Thymus (tissue), 11 donors: ENCODE measurements at regions not wholly inside any gene's neighbourhood (a gene's known extent, or its start where the extent isn't known, plus 50 kb on each side); places are given as distances from the start of the nearest gene placed in this dataset.

Experiments used
- DNase-seq, 9 donors: peaks; one replicate each; pipeline ENCODE4 v3.0.0-alpha.2; 2013; ENCODE audit warnings: low spot score in 9 of 9, low read depth in 6 of 9, missing footprints in 1 of 9
- H3K27ac ChIP-seq, 2 donors: one replicate each; pipeline ENCODE4 v1.5.1; 2013; ENCODE audit warnings: control low read depth in 1 of 2, low read depth in 1 of 2, low read length in 1 of 2, mild to moderate bottlenecking in 1 of 2, moderate library complexity in 1 of 2
- H3K27me3 ChIP-seq, 2 donors: one replicate each; pipeline ENCODE4 v1.5.1; 2013; ENCODE audit warnings: low read length in 1 of 2; ENCODE audit not compliant: control insufficient read depth in 2 of 2, insufficient read depth in 1 of 2
- H3K36me3 ChIP-seq, 2 donors: one replicate each; pipeline ENCODE4 v1.5.1; 2013; ENCODE audit warnings: low read length in 1 of 2, mild to moderate bottlenecking in 1 of 2, moderate library complexity in 1 of 2; ENCODE audit not compliant: control insufficient read depth in 2 of 2, insufficient read depth in 2 of 2
- H3K4me1 ChIP-seq, 2 donors: one replicate each; pipeline ENCODE4 v1.5.1; 2013; ENCODE audit warnings: low read length in 2 of 2; ENCODE audit not compliant: control insufficient read depth in 2 of 2, insufficient read depth in 2 of 2
- H3K4me3 ChIP-seq, 2 donors: one replicate each; pipeline ENCODE4 v1.5.1; 2013; ENCODE audit warnings: low read length in 2 of 2, control low read depth in 1 of 2, mild to moderate bottlenecking in 1 of 2
- H3K9me3 ChIP-seq, 2 donors: one replicate each; pipeline ENCODE4 v1.5.1; 2013; ENCODE audit warnings: low read length in 1 of 2, mild to moderate bottlenecking in 1 of 2; ENCODE audit not compliant: control insufficient read depth in 2 of 2, insufficient read depth in 1 of 2
- WGBS: extraction: QIAGEN DNeasy Blood & Tissue Kit; methylation state at CpG from one replicate; pipeline ENCODE4 v1.1.7; 2013; 5-methylcytosine and 5-hydroxymethylcytosine counted together
- donor health status: healthy.

GRCh38 chr3:9301091-9301490 is 51.6 kb upstream of the SRGAP3 start:
- peaks cover 2 to 7% of the 10 kb centered on the region in 2 donors for H3K27me3 ChIP-seq
- no peak overlapping the region for H3K4me3 ChIP-seq
- WGBS = 91% methylated on average over 5 of the region's 5 CpGs
- H3K27ac ChIP-seq = no peak overlapping the region
- H3K9me3 ChIP-seq = no peaks in the 10 kb centered on the region
- no peak for DNase-seq
- no peaks in the 10 kb centered on the region for H3K36me3 ChIP-seq
- H3K4me1 ChIP-seq = peaks cover 0 to 5% of the 10 kb centered on the region in 2 donors

DNA sequence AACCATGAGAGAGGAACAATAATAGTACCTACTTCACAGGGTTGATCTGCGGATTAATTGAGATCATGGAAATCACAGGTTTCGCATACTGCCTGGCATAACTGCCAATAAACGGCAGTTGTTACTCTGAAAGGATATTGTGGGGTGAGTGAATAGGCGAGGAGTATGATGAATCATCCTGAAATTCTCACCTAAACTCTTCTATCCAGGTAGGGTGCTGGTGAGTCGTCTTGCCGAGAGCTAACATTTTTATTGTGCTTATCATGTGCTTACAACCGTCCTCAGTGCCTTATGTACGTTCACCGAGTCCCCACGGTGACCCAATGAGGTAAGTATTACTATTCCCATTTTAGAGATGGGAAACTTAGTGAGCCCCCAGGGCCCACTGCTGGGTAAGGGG is 52.4 kb upstream of the SRGAP3 start:
- peaks cover 2 to 7% of the 10 kb centered on the region in 2 donors for H3K27me3 ChIP-seq
- H3K4me3 ChIP-seq = no peak overlapping the region
- H3K4me1 ChIP-seq = peaks cover 0 to 5% of the 10 kb centered on the region in 2 donors
- 92% methylated on average over 10 of the region's 10 CpGs for WGBS
- H3K36me3 ChIP-seq = no peaks in the 10 kb centered on the region
- H3K27ac ChIP-seq = no peak overlapping the region
- no peak for DNase-seq
- no peaks in the 10 kb centered on the region for H3K9me3 ChIP-seq

GRCh38 chr3:9302425-9303181 is 53.2 kb upstream of the SRGAP3 start:
- Histone ChIP-seq H3K27ac (no peak overlapping the region), H3K27me3 (peaks cover 2 to 7% of the 10 kb centered on the region in 2 donors), H3K4me3 (no peak overlapping the region), H3K9me3 (no peaks in the 10 kb centered on the region), H3K36me3 (no peaks in the 10 kb centered on the region), H3K4me1 (peaks cover 0 to 5% of the 10 kb centered on the region in 2 donors)
- DNase-seq = peak; percentile 42 to 88 (median 67)
- WGBS = 22% methylated on average over 24 of the region's 24 CpGs

DNA sequence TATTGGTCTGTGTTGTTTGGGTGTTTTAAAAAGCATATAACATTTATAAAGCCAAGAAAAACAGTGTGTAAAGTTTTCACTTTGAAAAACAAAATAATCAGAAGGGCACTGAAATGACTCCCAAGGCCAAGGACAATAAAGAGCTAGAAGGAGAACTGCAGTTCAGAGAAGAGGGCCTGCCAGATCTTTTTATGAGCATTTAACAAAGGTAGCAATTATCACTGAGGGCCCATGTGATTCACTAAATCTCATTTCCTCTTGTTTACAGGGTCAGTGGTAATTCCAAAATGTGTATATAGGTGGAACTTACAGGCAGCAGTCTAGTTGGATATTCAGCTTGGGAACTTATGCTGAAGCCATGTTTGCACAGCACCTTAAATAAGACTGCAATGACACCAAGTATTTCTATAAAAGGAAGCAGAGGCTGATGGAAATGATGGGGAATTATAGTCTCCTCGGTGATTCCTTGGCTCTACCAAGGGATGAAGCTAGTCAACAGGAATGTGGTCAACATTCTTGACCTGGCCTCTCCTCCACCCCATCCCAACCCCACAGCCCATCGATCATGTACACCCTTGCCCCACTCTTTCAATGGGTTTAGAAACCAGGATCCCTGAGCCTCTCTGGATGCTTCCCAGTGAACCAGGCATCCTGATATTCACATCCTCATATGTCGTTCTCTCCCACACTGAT is 54.4 kb upstream of the THUMPD3 start:
- DNase-seq = no peak
- Histone ChIP-seq H3K4me1 (no peaks in the 10 kb centered on the region), H3K4me3 (no peak overlapping the region), H3K27ac (no peak overlapping the region), H3K36me3 (no peaks in the 10 kb centered on the region), H3K9me3 (no peaks in the 10 kb centered on the region), H3K27me3 (no peaks in the 10 kb centered on the region)
- WGBS = 95% methylated on average over 3 of the region's 3 CpGs

DNA sequence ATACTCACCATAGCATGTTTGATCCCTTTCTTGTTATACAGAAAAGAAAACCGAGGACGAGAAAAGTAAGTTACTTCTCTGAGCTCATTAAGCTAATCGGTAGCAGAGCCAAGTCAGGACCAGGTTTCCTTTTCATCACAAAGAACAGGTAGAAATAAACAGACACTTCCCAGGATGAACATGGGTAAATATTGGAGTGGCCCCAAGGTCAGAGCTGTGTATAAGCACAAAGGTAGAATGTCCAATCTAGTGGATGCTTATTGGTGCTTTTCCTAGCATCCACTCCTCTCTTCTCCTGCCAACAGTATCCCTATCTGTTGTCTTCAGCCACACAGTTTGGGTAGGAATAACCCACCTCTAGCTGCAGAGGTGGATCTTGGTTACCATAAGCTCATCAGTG is 52.8 kb upstream of the THUMPD3 start:
- no peaks in the 10 kb centered on the region for H3K4me1 ChIP-seq
- no peak overlapping the region for H3K27ac ChIP-seq
- 96% methylated on average over 3 of the region's 3 CpGs for WGBS
- no peak for DNase-seq
- no peaks in the 10 kb centered on the region for H3K9me3 ChIP-seq
- peaks cover 0 to 5% of the 10 kb centered on the region in 2 donors for H3K27me3 ChIP-seq
- no peaks in the 10 kb centered on the region for H3K36me3 ChIP-seq
- no peak overlapping the region for H3K4me3 ChIP-seq

DNA sequence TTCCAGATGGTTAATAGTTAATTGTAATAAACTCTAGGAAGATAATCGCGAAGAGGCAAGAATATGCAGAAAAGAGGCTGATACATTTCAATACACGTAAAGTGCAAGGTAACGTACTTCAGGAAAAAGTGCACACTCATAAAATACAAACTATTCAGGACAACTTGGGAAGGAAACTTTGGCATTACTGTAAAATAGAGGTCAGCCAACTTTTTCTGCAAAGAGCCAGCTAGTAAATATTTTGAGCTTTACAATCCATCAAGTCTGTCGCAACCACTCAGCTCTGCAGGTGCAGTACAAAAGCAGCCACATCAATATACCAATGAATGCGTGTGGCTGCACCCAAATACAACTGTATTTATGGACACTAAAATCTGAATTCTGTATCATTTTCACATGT is 51.6 kb upstream of the THUMPD3 start:
- DNase-seq = no peak
- H3K27ac ChIP-seq = no peak overlapping the region
- 89% methylated on average over 6 of the region's 6 CpGs for WGBS

More for the DNA sequence above, 51.6 kb upstream of the THUMPD3 start:
- H3K4me3 ChIP-seq = no peak overlapping the region
- H3K36me3 ChIP-seq = no peaks in the 10 kb centered on the region
- no peaks in the 10 kb centered on the region for H3K9me3 ChIP-seq
- H3K27me3 ChIP-seq = peaks cover 0 to 6% of the 10 kb centered on the region in 2 donors
- H3K4me1 ChIP-seq = no peaks in the 10 kb centered on the region
